Prostate gland (tissue), 2 donors: ENCODE measurements at regions not wholly inside any gene's neighbourhood (a gene's known extent, or its start where the extent isn't known, plus 50 kb on each side); places are given as distances from the start of the nearest gene placed in this dataset.

Source experiments
- DNase-seq: peaks from one replicate; pipeline ENCODE4 v3.0.0-alpha.2; 2019; ENCODE audit warnings: low spot score
- H3K27ac ChIP-seq, 2 donors: fragments of 200-600 bp; sonication (generic); 2 replicates each; pipeline ENCODE4 v1.5.1; 2017 to 2019
- H3K27me3 ChIP-seq: fragments of 200-600 bp; sonication (generic); replicated peaks from 2 replicates; pipeline ENCODE4 v1.5.1; 2019; ENCODE audit not compliant: insufficient read depth
- H3K36me3 ChIP-seq, 2 donors: fragments of 200-600 bp; sonication (generic); 1 replicate in 1 of 2; 2 replicates in 1 of 2; pipeline versions ENCODE4 v1.5.1 to v1.8.1; 2017 to 2019
- H3K4me1 ChIP-seq: fragments of 200-600 bp; sonication (generic); replicated peaks from 2 replicates; pipeline ENCODE4 v1.5.1; 2019
- H3K4me3 ChIP-seq, 2 donors: fragments of 200-600 bp; sonication (generic); 2 replicates each; pipeline ENCODE4 v1.5.1; 2017 to 2019
- H3K9me3 ChIP-seq: fragments of 200-600 bp; sonication (generic); 2 replicates; pipeline ENCODE4 v1.5.1; 2017
- CTCF ChIP-seq, 4 experiments: fragments of 200-600 bp in 2 of 4; fragments of 450-650 bp in 2 of 4; sonication (generic) in 2 of 4; IDR thresholded peaks; 1 replicate in 3 of 4; 2 replicates in 1 of 4; pipeline ENCODE4 v1.5.1; 2016 to 2019; ENCODE audit warnings: antibody characterized with exemption in 4 of 4, mild to moderate bottlenecking in 2 of 4, moderate library complexity in 2 of 4
- POLR2A ChIP-seq: fragments of 450-650 bp; IDR thresholded peaks from one replicate; pipeline ENCODE4 v1.6.1; 2016; ENCODE audit warnings: antibody characterized with exemption, mild to moderate bottlenecking
- POLR2AphosphoS5 ChIP-seq: sonication (generic); formaldehyde crosslinking; IDR thresholded peaks from one replicate; pipeline ENCODE4 v1.6.1; 2017; ENCODE audit warnings: antibody characterized with exemption
- WGBS: methylation state at CpG from one replicate; pipeline ENCODE4 v1.1.5; 2018; 5-methylcytosine and 5-hydroxymethylcytosine counted together
- intact Hi-C: fragments of 100-400 bp; cut with DNase I; formaldehyde crosslinking; loops from one replicate; pipeline ENCODE4 v1.14.2; 2022

GRCh38 chr12:88970740-88971139 is 381.6 kb downstream of the DUSP6 start:
- WGBS = 88% methylated on average over 1 of the region's 1 CpG
- H3K4me1 ChIP-seq = no peaks in the 10 kb centered on the region
- H3K27me3 ChIP-seq = no peaks in the 10 kb centered on the region

GRCh38 chr12:88969127-88969526 is 383.2 kb downstream of the DUSP6 start:
- intact Hi-C loops = no loop called here
- H3K27ac ChIP-seq = no peak overlapping the region
- WGBS = 92% methylated on average over 5 of the region's 5 CpGs
- no peak overlapping the region for H3K4me3 ChIP-seq
- H3K4me1 ChIP-seq = no peaks in the 10 kb centered on the region
- no peak for TF ChIP-seq POLR2A
- TF ChIP-seq CTCF (IDR thresholded peaks at IDR 0.05) = no peak
- DNase-seq = no peak
- H3K27me3 ChIP-seq = no peaks in the 10 kb centered on the region
- no peaks in the 10 kb centered on the region for H3K36me3 ChIP-seq
- no peaks in the 10 kb centered on the region for H3K9me3 ChIP-seq

More at GRCh38 chr12:88970740-88971139, 381.6 kb downstream of the DUSP6 start:
- Histone ChIP-seq H3K36me3 (no peaks in the 10 kb centered on the region), H3K9me3 (no peaks in the 10 kb centered on the region), H3K4me3 (no peak overlapping the region), H3K27ac (no peak overlapping the region)
- intact Hi-C loops = no loop called here
- TF ChIP-seq POLR2A = no peak
- no peak for TF ChIP-seq CTCF (IDR thresholded peaks at IDR 0.05)
- no peak for TF ChIP-seq POLR2AphosphoS5
- DNase-seq = no peak

- Histone ChIP-seq H3K4me3 (no peak overlapping the region), H3K27me3 (no peaks in the 10 kb centered on the region), H3K9me3 (no peaks in the 10 kb centered on the region), H3K27ac (no peak overlapping the region), H3K36me3 (no peaks in the 10 kb centered on the region), H3K4me1 (no peaks in the 10 kb centered on the region)
- DNase-seq = no peak
- intact Hi-C loops = no loop called here
- no peak for TF ChIP-seq CTCF (IDR thresholded peaks at IDR 0.05)
- no peak for TF ChIP-seq POLR2AphosphoS5
- TF ChIP-seq POLR2A = no peak
- WGBS = 87% methylated on average over 2 of the region's 2 CpGs
These were observed 380.1 kb upstream of the KITLG start for GRCh38 chr12:88960213-88960878.

- H3K36me3 ChIP-seq = no peaks in the 10 kb centered on the region
- H3K4me3 ChIP-seq = no peak overlapping the region
- DNase-seq = no peak
- H3K9me3 ChIP-seq = no peaks in the 10 kb centered on the region
- intact Hi-C loops = no loop called here
- no peaks in the 10 kb centered on the region for H3K27me3 ChIP-seq
- no peaks in the 10 kb centered on the region for H3K4me1 ChIP-seq
- H3K27ac ChIP-seq = no peak overlapping the region
- no peak for TF ChIP-seq CTCF (IDR thresholded peaks at IDR 0.05)
- no peak for TF ChIP-seq POLR2A
- no peak for TF ChIP-seq POLR2AphosphoS5
These were observed 378.7 kb upstream of the KITLG start for GRCh38 chr12:88958946-88959345.

GRCh38 chr12:88958153-88958552 is 377.9 kb upstream of the KITLG start:
- Histone ChIP-seq H3K27ac (no peak overlapping the region), H3K27me3 (no peaks in the 10 kb centered on the region), H3K4me3 (no peak overlapping the region), H3K9me3 (no peaks in the 10 kb centered on the region), H3K36me3 (no peaks in the 10 kb centered on the region), H3K4me1 (no peaks in the 10 kb centered on the region)
- intact Hi-C loops = no loop called here
- TF ChIP-seq CTCF (IDR thresholded peaks at IDR 0.05) (no peak), POLR2AphosphoS5 (no peak), POLR2A (no peak)
- no peak for DNase-seq
